GM13976 (cell line): ENCODE measurements at regions not wholly inside any gene's neighbourhood (a gene's known extent, or its start where the extent isn't known, plus 50 kb on each side); places are given as distances from the start of the nearest gene placed in this dataset.

ENCODE experiments used
- DNase-seq: peaks from one replicate; pipeline ENCODE4 v3.0.0; 2012; ENCODE audit warnings: low spot score
- CTCF ChIP-seq: IDR thresholded peaks from 2 replicates; pipeline ENCODE4 v1.5.1; 2012; ENCODE audit warnings: borderline replicate concordance, mild to moderate bottlenecking; ENCODE audit not compliant: insufficient read depth; ENCODE audit errors: extremely low read depth, missing control alignments, control extremely low read depth
- in situ Hi-C: fragments of 300-500 bp; cut with MboI; formaldehyde crosslinking; loops from one replicate; pipeline ENCODE4 v1.12.0; 2022; ENCODE audit warnings: low sequenced_read_pairs, mixed read lengths, inconsistent platforms; ENCODE audit not compliant: unreplicated experiment

GRCh38 chr6:132972254-132972653, 157.9 kb downstream of the RPS12 start:
- in situ Hi-C loops, result no loop called here

GRCh38 chr6:132972971-132973370, 158.6 kb downstream of the RPS12 start:
- no peak for DNase-seq
- no peak for TF ChIP-seq CTCF
- in situ Hi-C loops, result no loop called here

More at GRCh38 chr6:132972254-132972653, 157.9 kb downstream of the RPS12 start:
- no peak for DNase-seq
- TF ChIP-seq CTCF, result no peak

- in situ Hi-C loops, result no loop called here
- no peak for TF ChIP-seq CTCF
- no peak for DNase-seq
These were observed 159.2 kb downstream of the RPS12 start for GRCh38 chr6:132973514-132973993.

GRCh38 chr6:132974122-132974521, 159.8 kb downstream of the RPS12 start:
- DNase-seq, result no peak
- in situ Hi-C loops, result no loop called here
- no peak for TF ChIP-seq CTCF

GRCh38 chr6:132977413-132977812, 163.0 kb downstream of the RPS12 start:
- TF ChIP-seq CTCF, result no peak
- DNase-seq, result no peak
- in situ Hi-C loops, result no loop called here

- DNase-seq, result no peak
- in situ Hi-C loops, result no loop called here
- TF ChIP-seq CTCF, result no peak
These were observed 164.3 kb downstream of the RPS12 start for GRCh38 chr6:132978685-132979084.

- in situ Hi-C loops, result no loop called here
- TF ChIP-seq CTCF, result no peak
- no peak for DNase-seq
These were observed 179.4 kb downstream of the RPS12 start for GRCh38 chr6:132993738-132994137.
